MM.1S (cell line): ENCODE measurements at regions not wholly inside any gene's neighbourhood (a gene's known extent, or its start where the extent isn't known, plus 50 kb on each side); places are given as distances from the start of the nearest gene placed in this dataset.

Experiments
- DNase-seq: peaks from one replicate; pipeline ENCODE4 v3.0.0-alpha.2; 2015
- H2AFZ ChIP-seq: fragments of 300-600 bp; sonication (generic); 2 replicates; pipeline ENCODE4 v1.6.0; 2016; ENCODE audit warnings: antibody characterized with exemption, low read length
- H3F3A ChIP-seq: fragments of 300-600 bp; sonication (generic); 2 replicates; pipeline ENCODE4 v1.6.1; 2016; ENCODE audit warnings: mild to moderate bottlenecking, antibody characterized with exemption, low read length, moderate library complexity, mixed read lengths; ENCODE audit not compliant: insufficient read depth
- H3K27ac ChIP-seq: fragments of 300-600 bp; sonication (generic); 2 replicates; pipeline ENCODE4 v1.5.1; 2016; ENCODE audit warnings: mild to moderate bottlenecking, low read length
- H3K27me3 ChIP-seq: fragments of 300-600 bp; sonication (generic); replicated peaks from 2 replicates; pipeline ENCODE4 v1.6.0; 2016; ENCODE audit warnings: low read length; ENCODE audit not compliant: insufficient read depth
- H3K36me3 ChIP-seq: fragments of 300-600 bp; sonication (generic); replicated peaks from 2 replicates; pipeline ENCODE4 v1.6.1; 2016; ENCODE audit warnings: mild to moderate bottlenecking, low read length, mixed read lengths; ENCODE audit not compliant: insufficient read depth
- H3K4me1 ChIP-seq: fragments of 300-600 bp; sonication (generic); 2 replicates; pipeline ENCODE4 v1.6.1; 2016; ENCODE audit warnings: low read length, mixed read lengths
- H3K4me2 ChIP-seq: fragments of 300-600 bp; sonication (generic); 2 replicates; pipeline ENCODE4 v1.6.0; 2016; ENCODE audit warnings: low read depth, low read length
- H3K4me3 ChIP-seq: fragments of 300-600 bp; sonication (generic); 2 replicates; pipeline ENCODE4 v1.5.1; 2016; ENCODE audit warnings: low read length, mixed read lengths
- H3K79me2 ChIP-seq: fragments of 300-600 bp; sonication (generic); 2 replicates; pipeline ENCODE4 v1.6.1; 2016; ENCODE audit warnings: mixed run types, low read length, mixed read lengths
- H3K9ac ChIP-seq: fragments of 300-600 bp; sonication (generic); 2 replicates; pipeline ENCODE4 v1.6.1; 2016; ENCODE audit warnings: low read length, mixed read lengths
- H3K9me2 ChIP-seq: fragments of 300-600 bp; sonication (generic); replicated peaks from 2 replicates; pipeline ENCODE4 v1.6.1; 2016; ENCODE audit warnings: mild to moderate bottlenecking, low read length, mixed read lengths; ENCODE audit not compliant: insufficient read depth
- H3K9me3 ChIP-seq: fragments of 300-600 bp; sonication (generic); replicated peaks from 2 replicates; pipeline ENCODE4 v1.6.1; 2016; ENCODE audit warnings: mild to moderate bottlenecking, low read length, mixed read lengths; ENCODE audit not compliant: insufficient read depth
- H4K20me1 ChIP-seq: fragments of 300-600 bp; sonication (generic); 2 replicates; pipeline ENCODE4 v1.6.1; 2016; ENCODE audit warnings: mild to moderate bottlenecking, low read length, moderate library complexity, mixed read lengths; ENCODE audit not compliant: insufficient read depth
- EZH2 ChIP-seq: fragments of 300-600 bp; sonication (generic); optimal IDR thresholded peaks from 2 replicates; pipeline ENCODE3; 2017; ENCODE audit warnings: low read depth, mild to moderate bottlenecking, antibody characterized with exemption, low read length, mixed read lengths
- EZH2phosphoT487 ChIP-seq: fragments of 300-600 bp; sonication (generic); IDR thresholded peaks from 2 replicates; pipeline ENCODE4 v1.6.1; 2018; ENCODE audit warnings: antibody characterized with exemption, low read length
- TF ChIP-seq, protein P1 (sequence below): fragments of 300-600 bp; sonication (generic); IDR thresholded peaks from 2 replicates; pipeline ENCODE4 v1.5.1; 2016; ENCODE audit warnings: antibody characterized with exemption, low read length, mixed read lengths

DNA sequence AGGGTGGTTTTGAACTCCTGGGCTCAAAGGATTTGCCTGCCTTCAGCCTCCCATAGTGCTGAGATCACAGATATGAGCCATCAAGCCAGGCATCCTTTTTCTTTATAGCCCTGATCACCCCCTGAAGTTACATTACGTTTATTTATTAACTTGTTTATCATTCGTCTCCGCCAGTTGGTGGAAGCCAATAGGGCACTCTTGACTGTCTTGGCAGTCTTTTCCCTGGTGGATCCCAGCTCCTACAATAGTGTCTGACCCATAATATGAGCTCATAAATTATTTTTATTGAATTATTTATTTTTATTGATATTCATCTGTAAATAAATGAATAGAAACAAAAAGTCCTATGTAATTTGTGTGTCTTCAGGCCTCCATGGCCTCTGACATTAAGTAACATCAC lies 484.3 kb upstream of the FAT1 start:
- Histone ChIP-seq H3K9me2 (no peaks in the 10 kb centered on the region), H2AFZ (no peak overlapping the region), H3K4me1 (no peaks in the 10 kb centered on the region), H3K4me3 (no peak overlapping the region), H3K36me3 (no peaks in the 10 kb centered on the region), H3K9ac (no peak overlapping the region), H3K27me3 (no peaks in the 10 kb centered on the region), H3F3A (no peaks in the 10 kb centered on the region), H3K79me2 (no peaks in the 10 kb centered on the region), H3K9me3 (no peaks in the 10 kb centered on the region), H4K20me1 (no peaks in the 10 kb centered on the region), H3K27ac (no peak overlapping the region), H3K4me2 (no peak overlapping the region)
- TF ChIP-seq EZH2phosphoT487 (no peak), EZH2 (no peak)
- TF ChIP-seq, protein P1, sequence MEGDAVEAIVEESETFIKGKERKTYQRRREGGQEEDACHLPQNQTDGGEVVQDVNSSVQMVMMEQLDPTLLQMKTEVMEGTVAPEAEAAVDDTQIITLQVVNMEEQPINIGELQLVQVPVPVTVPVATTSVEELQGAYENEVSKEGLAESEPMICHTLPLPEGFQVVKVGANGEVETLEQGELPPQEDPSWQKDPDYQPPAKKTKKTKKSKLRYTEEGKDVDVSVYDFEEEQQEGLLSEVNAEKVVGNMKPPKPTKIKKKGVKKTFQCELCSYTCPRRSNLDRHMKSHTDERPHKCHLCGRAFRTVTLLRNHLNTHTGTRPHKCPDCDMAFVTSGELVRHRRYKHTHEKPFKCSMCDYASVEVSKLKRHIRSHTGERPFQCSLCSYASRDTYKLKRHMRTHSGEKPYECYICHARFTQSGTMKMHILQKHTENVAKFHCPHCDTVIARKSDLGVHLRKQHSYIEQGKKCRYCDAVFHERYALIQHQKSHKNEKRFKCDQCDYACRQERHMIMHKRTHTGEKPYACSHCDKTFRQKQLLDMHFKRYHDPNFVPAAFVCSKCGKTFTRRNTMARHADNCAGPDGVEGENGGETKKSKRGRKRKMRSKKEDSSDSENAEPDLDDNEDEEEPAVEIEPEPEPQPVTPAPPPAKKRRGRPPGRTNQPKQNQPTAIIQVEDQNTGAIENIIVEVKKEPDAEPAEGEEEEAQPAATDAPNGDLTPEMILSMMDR, result no peak
- no peak for DNase-seq

DNA sequence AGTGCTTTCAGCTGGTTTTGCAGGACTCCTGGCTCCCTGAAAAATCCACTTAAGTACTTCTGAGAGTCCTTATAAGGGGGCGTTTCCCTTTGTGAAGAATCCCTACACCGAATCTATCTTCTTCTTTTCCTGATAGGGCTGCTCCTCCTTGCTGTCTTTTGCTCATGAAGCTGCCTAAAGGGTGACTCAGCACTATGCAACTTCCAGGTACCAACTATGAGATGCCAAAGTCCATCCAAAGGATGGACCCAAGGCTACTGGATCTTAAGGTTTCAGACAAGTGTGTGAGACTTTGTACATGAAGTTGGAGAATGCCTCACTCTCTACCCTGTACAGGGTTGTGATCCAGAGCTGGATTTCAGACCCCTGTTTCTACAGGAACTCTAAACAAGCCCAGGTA lies 485.0 kb upstream of the FAT1 start:
- Histone ChIP-seq H3K36me3 (no peaks in the 10 kb centered on the region), H4K20me1 (no peaks in the 10 kb centered on the region), H3K9me2 (no peaks in the 10 kb centered on the region), H2AFZ (no peak overlapping the region), H3K9me3 (no peaks in the 10 kb centered on the region), H3K4me1 (no peaks in the 10 kb centered on the region), H3K4me2 (no peak overlapping the region), H3K4me3 (no peak overlapping the region), H3K79me2 (no peaks in the 10 kb centered on the region), H3K27ac (no peak overlapping the region), H3K9ac (no peak overlapping the region), H3F3A (no peaks in the 10 kb centered on the region), H3K27me3 (no peaks in the 10 kb centered on the region)
- DNase-seq, result no peak
- TF ChIP-seq EZH2phosphoT487, result no peak
- no peak for TF ChIP-seq EZH2
- TF ChIP-seq, protein P1, result no peak

DNA sequence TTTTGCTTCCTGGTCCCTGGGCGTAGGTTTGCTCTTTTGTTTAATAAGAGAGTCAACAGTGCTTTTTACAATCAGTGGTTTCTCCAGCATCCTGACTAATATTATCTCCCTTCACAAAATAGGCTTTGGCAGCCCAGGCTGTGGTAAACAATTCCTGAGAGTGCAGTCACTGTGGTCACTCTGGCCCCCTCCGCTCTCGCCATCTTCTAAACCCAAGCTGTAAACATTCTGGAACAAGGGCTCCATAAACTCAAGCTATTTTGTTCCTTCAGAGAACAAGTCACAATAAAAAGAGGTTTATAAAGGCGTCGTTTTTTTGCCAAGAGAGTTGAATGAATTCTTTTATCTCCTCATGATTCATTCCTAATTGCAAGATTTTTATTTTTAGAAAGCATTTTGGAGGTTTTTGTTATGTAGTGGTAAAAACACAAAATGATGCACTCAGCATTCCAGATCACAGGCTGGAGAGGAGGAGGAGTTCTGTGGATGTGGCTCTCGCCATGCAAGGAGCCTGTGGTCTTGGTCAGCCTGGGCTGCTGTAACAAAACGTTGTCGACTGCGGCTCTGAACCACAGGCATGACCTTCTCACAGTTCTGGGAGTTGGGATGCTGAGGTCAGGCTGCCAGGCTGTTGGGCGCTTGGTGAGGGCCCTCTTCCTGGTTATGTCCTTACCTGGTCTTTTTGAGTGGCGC lies 486.4 kb upstream of the FAT1 start:
- H3K9me3 ChIP-seq, result no peaks in the 10 kb centered on the region
- H3K27ac ChIP-seq, result no peak overlapping the region
- H3K27me3 ChIP-seq, result no peaks in the 10 kb centered on the region
- H3K9ac ChIP-seq, result no peak overlapping the region
- DNase-seq, result no peak
- H3K36me3 ChIP-seq, result no peaks in the 10 kb centered on the region
- H3K4me2 ChIP-seq, result no peak overlapping the region
- no peak for TF ChIP-seq EZH2phosphoT487
- TF ChIP-seq, protein P1, result no peak
- TF ChIP-seq EZH2, result no peak
- no peaks in the 10 kb centered on the region for H3K9me2 ChIP-seq
- H3K4me3 ChIP-seq, result no peak overlapping the region
- no peaks in the 10 kb centered on the region for H3K79me2 ChIP-seq
- H3K4me1 ChIP-seq, result no peaks in the 10 kb centered on the region
- H3F3A ChIP-seq, result no peaks in the 10 kb centered on the region
- H2AFZ ChIP-seq, result no peak overlapping the region
- H4K20me1 ChIP-seq, result no peaks in the 10 kb centered on the region
